ENCODE measurements at regions not wholly inside any gene's neighbourhood (a gene's known extent, or its start where the extent isn't known, plus 50 kb on each side); places are given as distances from the start of the nearest gene placed in this dataset.

DNA sequence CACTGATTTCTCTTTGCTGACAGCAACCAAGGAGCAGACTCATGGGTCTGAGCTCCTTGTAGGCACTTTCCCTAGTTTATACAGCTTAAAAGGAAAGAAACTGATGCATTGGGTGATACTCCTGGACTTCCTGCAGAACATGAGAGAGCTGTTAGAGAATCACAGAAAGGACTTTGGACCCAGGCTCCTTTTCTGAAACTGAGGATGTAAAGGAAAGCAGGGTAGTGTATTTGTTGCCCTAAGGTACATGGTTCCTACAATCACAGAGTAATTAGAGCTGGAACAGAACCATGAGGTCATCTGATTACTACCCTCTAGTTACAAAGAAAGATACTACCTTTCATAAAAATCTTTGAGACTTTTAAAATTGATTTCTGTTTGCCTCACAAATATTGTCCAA, 477.1 kb upstream of the SPTLC3 start:
- Histone ChIP-seq H3K9ac (ENCODE audit: low read length) (no peak overlapping the region), H3K4me2 (ENCODE audit: low read length) (no peak overlapping the region), H3K36me3 (ENCODE audit: insufficient read depth, low read length) (no peaks in the 10 kb centered on the region), H3K27me3 (ENCODE audit: insufficient read depth, low read length) (no peaks in the 10 kb centered on the region), H4K20me1 (ENCODE audit: insufficient read depth, low read length) (no peaks in the 10 kb centered on the region), H3K79me2 (ENCODE audit: insufficient read depth, low read length) (no peaks in the 10 kb centered on the region), H2AFZ (ENCODE audit: low read depth, low read length) (no peak overlapping the region), H3K4me3 (ENCODE audit: insufficient read depth, low read depth, low read length) (no peak overlapping the region), H3K27ac (ENCODE audit: low read depth, low read length) (no peak overlapping the region), H3K4me1 (ENCODE audit: insufficient read depth, low read length) (no peaks in the 10 kb centered on the region), H3K9me3 (ENCODE audit: insufficient read depth, low read depth, low read length) (no peaks in the 10 kb centered on the region)
- H3K36me3 Mint-ChIP-seq (ENCODE audit: low read depth, unreplicated experiment) = no peaks in the 10 kb centered on the region
- peaks cover 2% of the 10 kb centered on the region for H3K9me3 Mint-ChIP-seq (ENCODE audit: unreplicated experiment)
- H3K27ac Mint-ChIP-seq (ENCODE audit: unreplicated experiment) = no peak overlapping the region
- no peaks in the 10 kb centered on the region for H3K4me1 Mint-ChIP-seq (ENCODE audit: low read depth, unreplicated experiment)
- TF ChIP-seq, protein P1, sequence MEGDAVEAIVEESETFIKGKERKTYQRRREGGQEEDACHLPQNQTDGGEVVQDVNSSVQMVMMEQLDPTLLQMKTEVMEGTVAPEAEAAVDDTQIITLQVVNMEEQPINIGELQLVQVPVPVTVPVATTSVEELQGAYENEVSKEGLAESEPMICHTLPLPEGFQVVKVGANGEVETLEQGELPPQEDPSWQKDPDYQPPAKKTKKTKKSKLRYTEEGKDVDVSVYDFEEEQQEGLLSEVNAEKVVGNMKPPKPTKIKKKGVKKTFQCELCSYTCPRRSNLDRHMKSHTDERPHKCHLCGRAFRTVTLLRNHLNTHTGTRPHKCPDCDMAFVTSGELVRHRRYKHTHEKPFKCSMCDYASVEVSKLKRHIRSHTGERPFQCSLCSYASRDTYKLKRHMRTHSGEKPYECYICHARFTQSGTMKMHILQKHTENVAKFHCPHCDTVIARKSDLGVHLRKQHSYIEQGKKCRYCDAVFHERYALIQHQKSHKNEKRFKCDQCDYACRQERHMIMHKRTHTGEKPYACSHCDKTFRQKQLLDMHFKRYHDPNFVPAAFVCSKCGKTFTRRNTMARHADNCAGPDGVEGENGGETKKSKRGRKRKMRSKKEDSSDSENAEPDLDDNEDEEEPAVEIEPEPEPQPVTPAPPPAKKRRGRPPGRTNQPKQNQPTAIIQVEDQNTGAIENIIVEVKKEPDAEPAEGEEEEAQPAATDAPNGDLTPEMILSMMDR (IDR thresholded peaks at IDR 0.05; ENCODE audit: insufficient read depth, low read depth, low read length) = no peak
- TF ChIP-seq EZH2 (IDR thresholded peaks at IDR 0.05; ENCODE audit: insufficient read depth, low read length) = no peak
- H3K27me3 Mint-ChIP-seq (ENCODE audit: low read depth, unreplicated experiment) = no peaks in the 10 kb centered on the region
- FAIRE-seq = no peak
- H3K4me3 Mint-ChIP-seq (ENCODE audit: unreplicated experiment) = no peak overlapping the region
- no peak for DNase-seq (ENCODE audit: low read depth)

DNA sequence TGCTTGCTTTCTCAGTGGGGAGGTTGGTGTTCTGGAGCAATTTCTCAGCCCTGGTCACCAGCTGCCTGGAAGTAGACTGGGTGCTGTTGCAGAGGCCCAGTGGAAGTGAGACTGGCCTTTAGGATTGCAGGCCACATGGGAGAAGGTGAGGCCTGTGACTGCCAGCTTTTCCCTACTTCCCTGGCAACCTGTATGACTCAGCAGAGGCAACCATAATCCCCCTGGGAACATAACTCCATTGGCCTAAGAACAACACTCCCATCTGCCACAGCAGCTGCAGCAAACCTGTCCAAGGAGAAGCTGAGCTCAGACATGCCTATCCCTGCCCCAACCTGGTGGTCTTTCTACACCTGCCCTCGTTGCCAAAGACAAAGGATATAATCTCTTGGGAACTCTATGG, 473.5 kb upstream of the SPTLC3 start:
- DNase-seq (ENCODE audit: low read depth) = no peak
- no peaks in the 10 kb centered on the region for H3K36me3 Mint-ChIP-seq (ENCODE audit: low read depth, unreplicated experiment)
- no peak overlapping the region for H3K4me3 Mint-ChIP-seq (ENCODE audit: unreplicated experiment)
- Histone ChIP-seq H3K36me3 (ENCODE audit: insufficient read depth, low read length) (no peaks in the 10 kb centered on the region), H4K20me1 (ENCODE audit: insufficient read depth, low read length) (no peaks in the 10 kb centered on the region), H3K27me3 (ENCODE audit: insufficient read depth, low read length) (no peaks in the 10 kb centered on the region), H3K9ac (ENCODE audit: low read length) (no peak overlapping the region), H3K9me3 (ENCODE audit: insufficient read depth, low read depth, low read length) (no peaks in the 10 kb centered on the region), H3K79me2 (ENCODE audit: insufficient read depth, low read length) (no peaks in the 10 kb centered on the region), H3K4me1 (ENCODE audit: insufficient read depth, low read length) (no peaks in the 10 kb centered on the region), H3K4me2 (ENCODE audit: low read length) (no peak overlapping the region), H2AFZ (ENCODE audit: low read depth, low read length) (no peak overlapping the region), H3K4me3 (ENCODE audit: insufficient read depth, low read depth, low read length) (no peak overlapping the region), H3K27ac (ENCODE audit: low read depth, low read length) (no peak overlapping the region)
- FAIRE-seq = no peak
- peaks cover 2% of the 10 kb centered on the region for H3K9me3 Mint-ChIP-seq (ENCODE audit: unreplicated experiment)
- peaks cover 2% of the 10 kb centered on the region for H3K27me3 Mint-ChIP-seq (ENCODE audit: low read depth, unreplicated experiment)
- TF ChIP-seq, protein P1 (IDR thresholded peaks at IDR 0.05; ENCODE audit: insufficient read depth, low read depth, low read length) = no peak
- no peaks in the 10 kb centered on the region for H3K4me1 Mint-ChIP-seq (ENCODE audit: low read depth, unreplicated experiment)
- H3K27ac Mint-ChIP-seq (ENCODE audit: unreplicated experiment) = no peak overlapping the region

DNA sequence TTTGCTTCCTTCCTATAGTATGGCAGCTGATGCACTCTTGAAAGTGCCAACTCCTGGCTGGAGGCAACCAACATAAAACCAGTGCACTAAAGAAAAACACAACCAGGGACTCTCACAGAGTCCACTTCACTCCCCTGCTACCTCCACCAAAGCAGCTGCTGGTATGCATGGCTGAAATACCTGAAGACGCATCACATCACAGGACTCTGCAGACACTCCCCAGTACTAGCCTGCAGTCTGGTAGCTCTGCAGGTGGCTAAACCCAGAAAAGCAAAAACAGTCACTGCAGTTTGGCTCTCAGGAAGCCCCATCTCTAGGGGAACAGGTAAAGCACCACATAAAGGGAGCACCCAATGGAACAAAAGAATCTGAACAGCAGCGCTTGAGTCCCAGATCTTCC, 473.0 kb upstream of the SPTLC3 start:
- H3K27me3 Mint-ChIP-seq (ENCODE audit: low read depth, unreplicated experiment) = peaks cover 2% of the 10 kb centered on the region
- H3K36me3 Mint-ChIP-seq (ENCODE audit: low read depth, unreplicated experiment) = no peaks in the 10 kb centered on the region
- no peak overlapping the region for H3K4me3 ChIP-seq (ENCODE audit: insufficient read depth, low read depth, low read length)
- H3K27me3 ChIP-seq (ENCODE audit: insufficient read depth, low read length) = no peaks in the 10 kb centered on the region
- H3K4me2 ChIP-seq (ENCODE audit: low read length) = no peak overlapping the region
- H3K4me1 Mint-ChIP-seq (ENCODE audit: low read depth, unreplicated experiment) = no peaks in the 10 kb centered on the region
- H3K9ac ChIP-seq (ENCODE audit: low read length) = no peak overlapping the region
- H3K9me3 Mint-ChIP-seq (ENCODE audit: unreplicated experiment) = peaks cover 2% of the 10 kb centered on the region
- no peaks in the 10 kb centered on the region for H3K79me2 ChIP-seq (ENCODE audit: insufficient read depth, low read length)
- TF ChIP-seq EZH2 (IDR thresholded peaks at IDR 0.05; ENCODE audit: insufficient read depth, low read length) = no peak
- TF ChIP-seq, protein P1 (IDR thresholded peaks at IDR 0.05; ENCODE audit: insufficient read depth, low read depth, low read length) = no peak
- H3K9me3 ChIP-seq (ENCODE audit: insufficient read depth, low read depth, low read length) = no peaks in the 10 kb centered on the region
- no peak overlapping the region for H3K27ac Mint-ChIP-seq (ENCODE audit: unreplicated experiment)
- H3K4me3 Mint-ChIP-seq (ENCODE audit: unreplicated experiment) = no peak overlapping the region
- DNase-seq (ENCODE audit: low read depth) = no peak
- H3K4me1 ChIP-seq (ENCODE audit: insufficient read depth, low read length) = no peaks in the 10 kb centered on the region
- no peak overlapping the region for H3K27ac ChIP-seq (ENCODE audit: low read depth, low read length)
- H3K36me3 ChIP-seq (ENCODE audit: insufficient read depth, low read length) = no peaks in the 10 kb centered on the region
- no peak for FAIRE-seq
- H2AFZ ChIP-seq (ENCODE audit: low read depth, low read length) = no peak overlapping the region
- H4K20me1 ChIP-seq (ENCODE audit: insufficient read depth, low read length) = no peaks in the 10 kb centered on the region
